ENCODE measurements at regions not wholly inside any gene's neighbourhood (a gene's known extent, or its start where the extent isn't known, plus 50 kb on each side); places are given as distances from the start of the nearest gene placed in this dataset.
A peak's percentile ranks its signal among the peaks of the same experiment; 100 is the strongest.

DNA sequence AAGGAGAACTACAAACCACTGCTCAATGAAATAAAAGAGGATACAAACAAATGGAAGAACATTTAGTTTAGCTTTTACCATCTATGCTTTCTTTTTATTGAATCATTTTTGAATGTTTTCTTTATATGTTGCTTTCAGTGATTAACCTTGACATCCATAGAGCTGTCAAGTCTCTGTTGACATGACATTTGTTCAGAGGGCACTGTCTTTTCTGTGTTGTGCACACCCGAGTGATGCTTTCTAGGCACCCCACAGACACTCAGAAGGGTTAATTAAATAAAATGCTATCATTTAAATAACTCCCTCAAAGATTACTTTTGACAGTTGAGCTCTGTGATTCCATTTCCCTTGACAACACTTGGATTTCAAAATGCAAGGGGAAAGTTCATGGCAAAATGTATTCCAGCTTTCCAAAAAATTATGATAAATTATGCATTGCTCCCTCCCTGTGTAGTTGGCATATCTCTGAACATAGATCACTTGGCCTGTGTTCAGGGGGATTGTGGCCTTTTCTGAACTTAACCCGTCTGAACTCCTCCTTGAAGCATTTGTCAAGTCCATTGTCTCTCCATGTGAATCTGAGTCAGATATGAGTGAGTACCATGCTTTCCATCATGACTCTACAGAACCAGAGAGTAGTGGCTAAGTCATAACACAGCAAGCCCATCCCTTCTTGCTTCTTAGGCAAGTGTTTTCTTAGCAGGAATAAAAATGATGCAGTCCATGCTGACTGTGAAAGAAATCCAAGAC lies 372.6 kb downstream of the RPRM start:
- no peak for DNase-seq (ENCODE audit: low read depth, low spot score)

DNA sequence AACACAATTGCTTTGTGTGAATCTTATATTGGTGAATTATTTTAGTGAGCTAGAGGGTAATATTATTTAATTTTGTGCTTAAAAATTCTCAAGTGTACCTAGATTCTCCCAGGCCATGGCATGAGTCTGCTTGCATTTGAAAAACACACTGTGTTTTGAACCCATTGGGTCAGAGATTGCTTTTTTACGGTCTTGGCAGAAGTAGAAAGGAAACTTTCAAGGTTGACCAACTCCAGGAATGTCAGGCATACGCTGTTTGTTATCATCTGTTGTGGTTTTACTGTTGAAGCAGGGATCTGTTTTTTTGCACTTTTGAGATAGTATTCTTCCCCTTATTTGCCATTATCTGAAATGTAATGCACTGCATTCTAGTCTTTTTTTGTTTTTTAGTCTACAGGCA lies 377.4 kb downstream of the RPRM start:
- no peak for DNase-seq (ENCODE audit: low read depth, low spot score)

DNA sequence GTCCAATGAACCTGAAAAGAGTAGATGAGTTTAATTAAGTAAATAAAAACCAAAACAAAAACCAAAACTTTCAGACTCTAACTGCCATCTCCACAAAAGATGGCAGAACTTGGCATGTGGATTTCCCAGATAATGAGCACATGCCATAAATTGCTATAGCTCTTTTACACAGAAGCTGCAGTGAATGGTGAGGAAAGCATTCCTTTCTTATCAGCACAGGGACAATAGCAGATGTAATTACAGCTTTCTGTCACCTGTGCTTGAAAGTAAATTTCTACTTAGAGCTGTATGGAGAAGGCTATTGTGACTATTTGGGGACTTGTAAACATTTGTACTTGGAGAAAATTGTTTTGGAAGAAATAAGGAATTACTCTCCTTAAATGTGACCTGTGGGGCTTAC lies 378.4 kb downstream of the RPRM start:
- no peak for DNase-seq (ENCODE audit: low read depth, low spot score)

DNA sequence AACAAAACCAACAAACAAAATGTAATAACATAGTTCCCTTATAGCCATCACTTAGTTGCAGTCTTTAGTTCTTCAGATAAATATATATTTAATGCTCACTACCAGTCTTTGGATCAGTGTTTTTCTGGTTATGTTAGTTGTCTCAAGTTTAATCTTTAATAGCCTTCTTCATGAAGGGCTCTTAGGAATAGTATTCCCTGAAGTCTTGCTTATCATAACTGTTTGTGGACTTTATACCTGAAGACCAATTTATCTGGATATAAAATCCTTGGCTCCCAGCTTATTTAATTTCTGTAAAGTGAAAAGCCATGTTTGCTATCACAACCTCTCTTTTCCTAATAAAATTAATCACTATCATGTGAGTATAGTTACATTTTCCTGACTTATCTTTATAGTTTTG lies 379.7 kb downstream of the ARL6IP6 start:
- no peak for DNase-seq (ENCODE audit: low read depth, low spot score)

DNA sequence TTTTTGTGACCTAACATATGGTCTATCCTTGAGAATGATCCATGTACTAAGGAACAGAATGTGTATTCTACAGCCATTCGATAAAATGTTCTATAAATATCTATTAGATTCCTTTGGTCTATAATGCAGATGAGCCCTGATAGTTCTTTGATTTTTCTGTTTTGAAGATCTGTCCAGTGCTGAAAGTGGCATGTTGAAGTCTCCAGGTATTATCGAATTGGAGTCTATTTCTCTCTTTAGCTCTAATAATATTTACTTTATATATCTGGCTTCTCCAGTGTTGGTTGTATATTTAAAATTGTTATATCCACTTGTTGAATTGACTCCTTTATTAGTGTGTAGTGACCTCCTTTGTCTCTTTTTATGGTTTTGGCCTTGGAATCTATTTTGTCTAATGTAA lies 377.9 kb downstream of the ARL6IP6 start:
- DNase-seq (ENCODE audit: low read depth, low spot score), result no peak

DNA sequence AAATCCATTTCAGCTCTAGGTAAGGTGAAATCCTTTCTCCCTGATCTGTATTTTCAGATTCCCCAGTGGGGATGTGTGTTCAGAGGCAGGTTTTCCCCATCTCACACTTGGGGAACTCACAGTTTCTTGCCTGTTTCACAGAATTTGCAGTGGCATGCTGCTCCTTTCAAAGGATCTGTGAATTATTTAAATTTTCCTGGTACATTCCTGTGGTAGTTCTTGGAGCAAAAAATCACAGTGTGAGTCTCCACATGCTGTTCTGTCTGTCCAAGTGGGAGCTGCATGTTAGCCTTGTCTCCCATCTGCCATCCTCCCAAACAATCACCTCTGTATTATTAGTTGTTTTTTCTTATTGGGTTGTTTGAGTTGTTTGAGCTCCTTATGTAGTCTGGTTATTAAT lies 372.9 kb downstream of the ARL6IP6 start:
- no peak for DNase-seq (ENCODE audit: low read depth, low spot score)

DNA sequence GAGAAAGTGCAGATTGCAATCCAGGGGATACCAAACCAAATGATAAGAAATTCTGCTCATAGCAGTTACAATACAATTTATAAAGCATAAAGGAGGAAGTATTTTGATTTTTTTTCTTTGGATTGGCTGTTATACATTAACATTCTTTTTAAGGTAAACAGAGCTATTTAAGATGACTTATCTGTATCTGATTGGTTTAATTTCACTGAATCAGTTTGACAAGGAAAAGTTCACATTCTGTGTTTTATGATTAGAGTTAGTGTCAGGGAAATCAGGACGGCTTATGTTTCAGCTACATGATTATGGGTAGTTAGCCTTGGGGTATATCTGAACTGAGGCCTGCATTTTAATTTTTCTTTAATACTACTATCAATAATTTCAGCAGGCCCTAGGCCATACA lies 360.9 kb downstream of the ARL6IP6 start:
- DNase-seq (ENCODE audit: low read depth, low spot score), result no peak

DNA sequence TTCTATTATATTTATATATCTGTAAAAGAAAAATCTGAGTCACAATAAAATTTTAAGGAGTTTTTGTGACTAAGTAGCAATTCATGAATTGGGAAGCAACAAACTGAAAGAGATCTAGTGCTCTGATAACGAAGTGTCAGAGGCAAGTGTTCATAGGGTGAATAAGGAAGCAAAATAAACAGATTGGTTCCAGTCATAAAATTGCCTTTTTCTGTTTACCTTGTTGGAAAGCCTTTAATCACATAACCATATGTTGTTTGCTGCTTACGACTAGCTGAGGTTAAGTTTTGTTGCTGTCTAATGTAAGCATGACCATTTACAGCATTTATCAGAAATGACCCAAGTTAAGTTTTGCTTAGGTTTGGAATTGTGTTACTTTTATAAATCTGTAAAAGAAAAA lies 358.9 kb downstream of the ARL6IP6 start:
- DNase-seq (ENCODE audit: low read depth, low spot score), result no peak

DNA sequence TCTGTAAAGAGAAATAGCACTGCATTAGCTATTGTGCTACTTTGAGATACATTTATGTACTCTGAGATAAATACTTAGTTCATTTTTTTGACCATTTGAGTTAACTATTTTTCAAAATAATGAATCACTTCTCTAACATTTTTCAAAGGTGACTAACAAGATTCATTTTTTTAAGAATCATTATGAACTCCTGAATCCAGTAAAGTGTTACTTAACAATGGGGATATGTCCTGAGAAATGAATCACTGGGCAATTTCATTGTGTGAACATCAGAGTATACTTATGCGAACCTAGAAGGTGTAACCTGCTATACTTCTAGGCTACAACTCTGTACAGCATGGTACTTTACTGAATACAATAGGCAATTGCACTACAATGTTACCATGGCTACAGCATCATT lies 355.8 kb downstream of the ARL6IP6 start:
- no peak for DNase-seq (ENCODE audit: low read depth, low spot score)

DNA sequence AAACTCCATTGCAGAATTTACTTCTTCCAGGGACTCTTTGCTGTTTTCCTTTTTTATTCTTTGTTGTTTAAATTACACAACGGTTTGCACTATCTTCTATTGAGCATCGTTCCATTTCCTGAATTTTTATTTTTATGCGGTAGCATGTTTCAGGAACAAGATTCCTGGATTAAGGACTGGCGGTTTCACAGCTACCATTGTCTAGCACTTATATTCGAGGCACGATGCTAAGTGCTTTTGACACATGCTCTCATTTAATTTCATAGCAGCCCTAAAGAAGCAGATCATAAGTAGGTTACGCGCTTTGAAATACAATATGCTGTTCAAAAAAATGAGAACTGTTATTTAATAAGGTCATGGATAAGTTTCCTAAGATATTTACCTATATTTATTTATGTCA lies 354.4 kb downstream of the ARL6IP6 start:
- DNase-seq (ENCODE audit: low read depth, low spot score), result no peak

DNA sequence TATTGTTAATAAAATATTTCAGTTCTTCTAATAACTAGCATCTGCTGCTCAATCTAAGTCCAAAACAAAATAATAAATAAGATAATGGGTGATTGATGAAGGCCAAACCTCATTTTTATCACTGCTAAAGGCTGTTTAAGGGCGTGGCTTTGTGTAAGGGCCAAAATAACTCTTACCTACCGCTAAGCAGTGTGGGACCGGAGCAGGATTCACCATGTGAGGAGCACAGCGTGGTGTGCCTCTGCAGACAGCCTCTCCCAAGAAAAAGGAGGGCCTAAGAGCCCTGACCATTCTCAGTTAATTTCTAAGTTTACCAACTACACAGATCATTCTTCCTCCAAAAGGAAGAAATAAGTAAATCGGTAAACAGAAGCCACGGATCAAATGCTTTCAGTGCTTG lies 353.7 kb downstream of the ARL6IP6 start:
- no peak for DNase-seq (ENCODE audit: low read depth, low spot score)

DNA sequence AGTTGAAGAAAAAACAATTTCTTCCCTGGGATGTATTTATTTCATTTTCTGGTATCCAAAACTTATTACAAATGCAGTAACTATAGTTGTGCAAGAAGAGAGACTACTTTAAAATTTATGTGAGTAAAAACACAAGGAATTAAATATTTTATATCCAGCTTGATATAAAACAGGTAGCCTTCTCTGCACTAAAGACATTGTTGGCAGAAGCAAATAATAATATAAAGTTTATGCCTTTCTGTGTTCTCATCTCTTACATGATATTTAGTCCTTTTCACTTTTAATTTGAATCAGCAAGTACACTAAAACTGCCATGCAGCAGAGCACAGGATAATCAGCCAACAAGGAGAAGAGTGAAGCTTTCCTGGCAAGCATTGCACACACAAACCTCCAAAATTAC lies 352.7 kb downstream of the ARL6IP6 start:
- no peak for DNase-seq (ENCODE audit: low read depth, low spot score)

DNA sequence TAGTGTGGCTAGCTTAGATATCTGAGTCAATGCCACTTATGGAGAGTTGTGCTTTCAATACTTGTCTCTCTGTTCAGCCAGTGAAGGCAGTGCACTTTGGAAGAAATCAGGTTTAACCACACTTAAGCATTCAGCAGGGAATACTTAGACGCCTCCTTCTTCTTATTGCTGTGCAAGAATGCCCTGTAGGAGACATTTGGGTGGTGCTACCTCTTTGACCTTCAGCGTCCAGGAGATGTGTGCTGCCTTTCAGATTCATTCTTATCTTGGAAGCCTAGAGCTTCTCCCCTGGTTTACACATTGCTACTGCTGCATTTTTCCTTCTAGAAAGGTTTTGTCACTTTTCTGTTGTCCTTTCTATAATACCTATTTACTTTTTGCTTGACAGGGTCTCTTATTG lies 350.5 kb downstream of the ARL6IP6 start:
- no peak for DNase-seq (ENCODE audit: low read depth, low spot score)

DNA sequence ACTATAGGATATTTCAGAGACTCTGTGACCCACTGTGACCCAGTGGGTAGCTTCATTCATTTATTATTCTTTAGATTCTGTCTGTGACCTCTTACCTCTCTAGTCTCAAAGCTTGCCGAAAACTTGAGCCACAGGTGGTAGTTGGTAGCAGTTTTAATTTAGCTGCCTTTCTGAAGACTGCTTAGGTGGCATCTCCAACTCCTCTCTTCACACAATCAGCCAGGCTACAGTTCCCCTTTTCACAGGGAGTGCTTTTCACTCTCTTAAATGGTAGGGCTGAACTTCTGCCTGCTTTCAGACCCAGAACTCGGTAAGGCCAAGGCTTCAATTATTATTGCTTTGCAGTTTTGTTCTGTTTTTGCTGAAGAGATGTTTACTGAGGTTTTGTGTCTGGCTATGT lies 349.6 kb downstream of the ARL6IP6 start:
- DNase-seq (ENCODE audit: low read depth, low spot score), result no peak

DNA sequence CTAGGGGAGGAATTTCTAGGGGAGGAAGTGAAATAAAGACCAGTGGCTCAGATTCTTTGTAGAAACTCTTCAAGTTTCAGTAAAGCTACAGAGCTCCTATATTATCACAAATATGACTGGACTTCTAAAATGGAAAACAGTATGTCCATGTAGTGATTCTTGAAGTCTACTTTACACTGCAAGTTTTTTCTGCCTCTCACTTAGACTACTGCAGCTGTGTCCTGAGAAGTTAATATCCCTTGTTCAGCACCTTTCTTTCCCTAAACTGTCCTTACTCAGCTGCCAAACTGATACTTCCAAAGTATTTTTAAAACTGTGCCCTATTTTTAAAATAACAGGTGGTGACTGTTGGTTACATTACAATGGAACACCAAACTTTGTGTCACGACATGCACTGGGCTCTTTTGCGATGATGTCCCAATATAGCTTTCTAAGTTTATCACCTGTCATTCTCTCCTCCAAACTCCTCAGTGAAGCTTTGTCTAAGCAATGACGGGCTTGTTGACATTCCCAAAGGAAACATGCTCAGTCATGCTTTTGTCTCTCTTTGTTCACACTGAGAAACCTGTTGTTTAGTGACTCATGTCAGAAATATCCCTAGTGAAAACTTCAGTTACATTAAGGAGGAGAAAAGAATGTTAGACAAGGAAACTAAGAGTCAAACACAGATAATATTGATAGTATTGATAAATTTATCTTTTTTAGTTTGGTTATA lies 341.1 kb downstream of the ARL6IP6 start:
- DNase-seq (ENCODE audit: low read depth, low spot score), result peak; percentile 75

DNA sequence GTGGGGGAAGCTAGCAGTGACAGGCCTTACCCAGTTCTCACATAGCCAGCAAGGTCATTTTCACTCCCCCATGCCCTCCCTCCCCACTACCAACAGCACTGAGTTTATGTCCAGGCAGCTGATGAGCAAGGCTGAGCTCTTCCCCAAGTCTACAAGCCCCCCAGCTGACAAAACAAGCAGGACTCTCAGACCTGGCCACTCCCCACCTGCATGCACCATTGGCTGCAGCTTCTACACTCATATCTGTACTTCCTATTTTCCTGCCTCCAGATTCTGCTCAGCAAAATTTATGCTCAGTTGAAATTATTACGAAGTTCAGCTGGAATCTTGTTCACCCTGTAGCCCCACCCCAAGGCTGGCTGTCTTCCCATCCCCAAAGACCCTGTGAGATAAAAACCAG lies 339.3 kb downstream of the ARL6IP6 start:
- no peak for DNase-seq (ENCODE audit: low read depth, low spot score)

DNA sequence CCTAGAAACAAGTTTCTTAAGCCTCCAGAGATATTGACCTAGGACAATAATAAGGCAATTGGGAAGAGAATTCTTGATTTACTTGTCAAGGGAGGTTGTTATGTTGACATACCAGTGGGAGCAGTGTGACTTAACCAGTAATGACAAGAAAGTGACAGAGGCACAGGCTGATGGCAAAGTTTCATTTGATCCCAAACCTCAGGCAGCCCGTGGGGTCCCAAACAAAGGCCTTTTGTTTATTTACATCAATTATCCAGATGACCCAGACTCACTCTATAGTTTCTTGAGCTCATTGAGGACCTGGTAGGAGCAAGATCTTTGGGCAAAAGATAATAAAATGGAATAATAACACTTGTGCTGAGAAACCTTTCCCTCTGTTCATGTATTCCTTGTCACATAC lies 336.8 kb downstream of the ARL6IP6 start:
- no peak for DNase-seq (ENCODE audit: low read depth, low spot score)

DNA sequence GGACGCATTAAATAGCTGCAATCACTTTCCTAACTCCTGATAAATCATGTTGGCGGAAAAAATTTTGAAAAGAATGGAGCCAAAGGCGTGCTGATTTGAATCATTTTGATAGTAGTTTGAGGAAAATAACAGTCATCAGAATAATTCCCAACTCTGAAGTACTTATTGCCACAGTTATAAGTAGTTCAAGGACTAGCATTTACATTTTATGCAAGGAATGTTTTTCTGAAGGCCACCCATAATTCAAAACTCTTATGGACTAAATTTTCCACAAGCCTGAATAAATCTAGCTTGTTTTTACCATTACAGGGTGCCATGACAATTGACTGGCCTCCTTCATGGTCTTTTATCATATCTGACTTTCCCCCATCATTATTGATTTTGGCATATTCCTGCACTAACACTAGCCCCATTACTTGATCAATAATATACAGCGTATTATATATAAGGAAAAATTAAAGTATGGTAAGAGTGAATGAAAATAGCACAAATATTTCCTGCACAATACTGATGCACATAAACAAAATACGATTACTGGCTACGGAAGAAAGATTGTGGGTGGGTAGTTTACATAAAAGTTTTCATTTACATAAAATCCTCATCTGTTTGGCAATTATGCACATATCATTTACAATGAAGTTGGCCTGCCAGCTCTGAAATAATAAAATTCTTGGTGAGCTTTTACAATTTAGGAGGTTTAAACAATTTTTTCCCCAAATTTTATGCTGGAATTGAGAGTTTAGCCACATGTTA lies 334.6 kb downstream of the ARL6IP6 start:
- DNase-seq (ENCODE audit: low read depth, low spot score), result no peak

DNA sequence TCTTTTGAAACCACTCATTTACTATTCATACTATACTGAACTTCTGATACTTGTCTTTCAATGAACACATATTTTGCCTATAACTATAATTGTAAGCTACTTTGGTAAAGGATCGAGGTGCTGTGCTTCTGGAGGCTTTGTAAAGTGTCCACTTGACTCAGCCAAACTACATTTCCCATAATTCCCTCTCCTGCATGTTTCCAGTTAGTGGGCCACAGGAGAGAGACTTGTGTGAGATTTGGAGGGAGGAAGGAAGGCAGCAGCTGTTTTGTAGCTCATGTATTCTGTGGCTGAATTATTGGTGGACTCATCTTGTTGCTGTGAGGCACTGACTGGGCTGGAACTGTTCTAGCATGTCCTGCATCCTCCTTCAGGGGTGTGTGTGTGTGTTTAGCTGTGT lies 328.8 kb downstream of the ARL6IP6 start:
- no peak for DNase-seq (ENCODE audit: low read depth, low spot score)

DNA sequence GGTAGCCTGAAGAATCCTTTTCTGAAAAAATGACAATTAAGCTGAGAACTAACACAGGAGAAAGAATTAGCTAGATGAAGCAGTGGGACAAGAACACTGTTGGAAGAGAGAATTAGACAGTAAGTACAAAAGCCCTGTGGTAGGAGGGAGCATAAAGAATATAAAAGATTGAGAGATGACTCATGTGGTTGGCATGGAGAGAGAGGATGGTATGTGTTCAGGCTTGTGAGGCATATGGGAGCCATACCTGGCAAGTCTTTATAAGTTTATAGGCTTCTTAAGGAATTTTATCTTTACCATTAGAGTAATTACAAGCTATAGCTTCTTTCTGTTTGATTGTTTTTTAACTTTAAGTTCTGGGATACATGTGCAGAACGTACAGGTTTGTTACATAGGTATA lies 325.0 kb downstream of the ARL6IP6 start:
- no peak for DNase-seq (ENCODE audit: low read depth, low spot score)

DNA sequence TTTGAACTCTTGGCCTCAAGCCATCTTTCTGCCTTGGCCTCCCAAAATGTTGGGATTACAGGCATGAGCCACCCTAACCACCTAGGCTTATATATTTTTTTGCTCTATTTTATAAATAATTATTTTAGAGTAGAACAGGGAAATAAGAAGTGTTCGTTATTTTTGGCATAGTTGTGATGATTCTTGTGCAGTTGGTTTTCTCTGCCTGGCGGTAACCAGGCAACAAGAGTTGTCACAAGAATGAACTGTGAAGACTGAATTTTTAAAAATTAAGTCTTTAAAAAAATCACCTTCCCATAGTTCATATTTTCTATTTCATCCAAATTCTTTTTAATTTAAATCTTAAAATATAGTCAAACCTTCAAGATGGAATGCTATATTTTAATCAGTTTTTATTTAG lies 310.2 kb downstream of the ARL6IP6 start:
- no peak for DNase-seq (ENCODE audit: low read depth, low spot score)

DNA sequence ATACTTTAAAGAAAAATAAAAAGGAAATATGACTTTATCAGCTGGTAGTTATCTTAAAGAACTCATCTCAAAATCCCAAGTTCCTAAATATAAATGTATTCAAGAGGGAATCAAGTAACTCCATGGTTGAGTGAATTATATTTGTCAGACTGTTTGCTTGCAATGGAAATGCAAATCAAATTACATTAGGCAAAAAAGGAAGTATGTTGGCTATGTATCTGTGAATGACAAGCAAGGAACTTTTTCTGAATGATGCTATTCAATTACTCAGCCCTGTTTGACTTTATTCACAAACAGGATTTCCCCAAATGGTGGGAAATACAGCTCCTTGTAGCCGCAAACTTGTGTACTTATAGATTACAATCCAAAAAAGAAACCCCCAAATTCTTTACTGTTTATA lies 309.1 kb downstream of the ARL6IP6 start:
- no peak for DNase-seq (ENCODE audit: low read depth, low spot score)

DNA sequence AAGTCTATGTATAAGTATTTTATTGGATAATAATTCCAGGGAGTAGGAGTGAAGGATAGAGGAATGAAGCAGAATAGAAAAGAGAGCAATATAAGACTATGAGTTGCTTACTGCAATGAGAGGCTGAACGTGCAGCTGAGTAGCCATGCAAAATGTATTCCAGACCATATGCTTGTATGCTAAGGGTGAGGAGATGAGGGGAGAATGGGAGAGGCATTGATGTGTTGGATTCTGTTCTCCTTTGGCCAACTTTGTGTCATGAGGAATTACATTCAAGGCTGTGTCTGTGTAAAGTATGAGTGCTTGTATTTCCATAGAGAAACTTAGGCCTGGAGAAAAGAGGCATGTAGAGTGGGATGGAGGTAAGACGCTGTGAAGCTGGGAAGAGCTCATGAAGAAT lies 301.8 kb downstream of the ARL6IP6 start:
- no peak for DNase-seq (ENCODE audit: low read depth, low spot score)
